Middle frontal gyrus (tissue), 1 donor: ENCODE measurements at regions not wholly inside any gene's neighbourhood (a gene's known extent, or its start where the extent isn't known, plus 50 kb on each side); places are given as distances from the start of the nearest gene placed in this dataset.
"Not testable (repeated sequence)": the region's sequence is repeated elsewhere in the genome, so short reads cannot be mapped to it uniquely, and the experiment has no call there.

Source experiments
- DNase-seq: peaks from one replicate; pipeline ENCODE4 v3.0.0-alpha.2; 2015; ENCODE audit warnings: low spot score; ENCODE audit errors: extremely low spot score

GRCh38 chr6:100228834-100229441 is 234.9 kb upstream of the MCHR2 start:
- no peak for DNase-seq

GRCh38 chr6:100228437-100228833 is 234.4 kb upstream of the MCHR2 start:
- DNase-seq: no peak

GRCh38 chr6:100226811-100227210 is 232.8 kb upstream of the MCHR2 start:
- no peak for DNase-seq

GRCh38 chr6:100223952-100224351 is 229.9 kb upstream of the MCHR2 start:
- not testable (repeated sequence) for DNase-seq

- no peak for DNase-seq
These were observed 226.5 kb upstream of the MCHR2 start for GRCh38 chr6:100220543-100220942.

GRCh38 chr6:100217225-100218012 is 223.4 kb upstream of the MCHR2 start:
- no peak for DNase-seq

GRCh38 chr6:100216760-100217159 is 222.7 kb upstream of the MCHR2 start:
- no peak for DNase-seq

GRCh38 chr6:100212131-100212530 is 218.1 kb upstream of the MCHR2 start:
- no peak for DNase-seq

GRCh38 chr6:100210137-100211117 is 216.4 kb upstream of the MCHR2 start:
- DNase-seq: no peak

- no peak for DNase-seq
These were observed 215.5 kb upstream of the MCHR2 start for GRCh38 chr6:100209323-100210136.

- DNase-seq: no peak
These were observed 209.4 kb upstream of the MCHR2 start for GRCh38 chr6:100203400-100203799.

GRCh38 chr6:100202417-100203194 is 208.6 kb upstream of the MCHR2 start:
- DNase-seq: no peak

GRCh38 chr6:100196214-100196982 is 202.4 kb upstream of the MCHR2 start:
- DNase-seq: not testable (repeated sequence)

GRCh38 chr6:100195244-100195643 is 201.2 kb upstream of the MCHR2 start:
- not testable (repeated sequence) for DNase-seq

GRCh38 chr6:100194535-100194934 is 200.5 kb upstream of the MCHR2 start:
- no peak for DNase-seq

GRCh38 chr6:100188754-100189153 is 194.7 kb upstream of the MCHR2 start:
- DNase-seq: no peak

GRCh38 chr6:100186552-100186951 is 192.5 kb upstream of the MCHR2 start:
- no peak for DNase-seq

- no peak for DNase-seq
These were observed 191.6 kb upstream of the MCHR2 start for GRCh38 chr6:100185615-100186014.

- DNase-seq: no peak
These were observed 190.4 kb upstream of the MCHR2 start for GRCh38 chr6:100184473-100184872.
